ENCODE measurements at regions not wholly inside any gene's neighbourhood (a gene's known extent, or its start where the extent isn't known, plus 50 kb on each side); places are given as distances from the start of the nearest gene placed in this dataset.

DNA sequence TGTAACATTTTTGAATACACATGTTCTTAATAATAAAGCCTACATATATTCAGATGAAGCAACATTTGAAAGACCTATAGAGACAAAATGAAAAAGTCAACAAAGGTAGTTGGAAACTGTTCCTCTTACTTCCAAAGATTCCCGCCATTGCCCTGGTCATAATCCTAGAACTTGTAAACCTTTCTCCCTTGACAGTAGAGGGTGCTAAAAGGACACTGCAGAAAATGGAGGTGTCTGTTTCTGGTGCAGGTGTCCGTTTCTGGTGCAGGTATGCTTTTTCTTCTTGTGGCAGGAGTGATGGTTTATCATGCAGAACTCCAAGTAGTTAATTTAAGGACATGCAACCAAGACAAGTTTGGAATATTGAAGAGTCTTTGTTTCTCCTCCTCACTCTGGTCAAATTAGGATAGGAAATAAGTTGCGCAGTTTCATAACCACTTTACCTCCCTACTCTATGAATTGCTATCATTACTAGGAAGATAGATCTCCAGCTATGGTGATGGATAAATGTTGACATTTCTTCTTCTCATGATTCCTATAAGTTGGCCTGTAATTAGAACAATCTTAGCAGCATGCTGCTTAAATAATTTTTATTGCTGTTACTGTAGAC, 56.0 kb upstream of the FAM174A start:
- Histone ChIP-seq H3K4me3 (no peak overlapping the region), H3K9me3 (no peaks in the 10 kb centered on the region), H3K4me1 (no peaks in the 10 kb centered on the region), H3K27me3 (no peaks in the 10 kb centered on the region), H3K27ac (no peak overlapping the region), H3K36me3 (no peaks in the 10 kb centered on the region)
- TF ChIP-seq, protein P1, sequence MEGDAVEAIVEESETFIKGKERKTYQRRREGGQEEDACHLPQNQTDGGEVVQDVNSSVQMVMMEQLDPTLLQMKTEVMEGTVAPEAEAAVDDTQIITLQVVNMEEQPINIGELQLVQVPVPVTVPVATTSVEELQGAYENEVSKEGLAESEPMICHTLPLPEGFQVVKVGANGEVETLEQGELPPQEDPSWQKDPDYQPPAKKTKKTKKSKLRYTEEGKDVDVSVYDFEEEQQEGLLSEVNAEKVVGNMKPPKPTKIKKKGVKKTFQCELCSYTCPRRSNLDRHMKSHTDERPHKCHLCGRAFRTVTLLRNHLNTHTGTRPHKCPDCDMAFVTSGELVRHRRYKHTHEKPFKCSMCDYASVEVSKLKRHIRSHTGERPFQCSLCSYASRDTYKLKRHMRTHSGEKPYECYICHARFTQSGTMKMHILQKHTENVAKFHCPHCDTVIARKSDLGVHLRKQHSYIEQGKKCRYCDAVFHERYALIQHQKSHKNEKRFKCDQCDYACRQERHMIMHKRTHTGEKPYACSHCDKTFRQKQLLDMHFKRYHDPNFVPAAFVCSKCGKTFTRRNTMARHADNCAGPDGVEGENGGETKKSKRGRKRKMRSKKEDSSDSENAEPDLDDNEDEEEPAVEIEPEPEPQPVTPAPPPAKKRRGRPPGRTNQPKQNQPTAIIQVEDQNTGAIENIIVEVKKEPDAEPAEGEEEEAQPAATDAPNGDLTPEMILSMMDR (IDR thresholded peaks at IDR 0.05): peak in 1 of 3 experiments; percentile 30
- DNase-seq (ENCODE audit: low spot score in 2 of 2): no peak
- intact Hi-C loops (cut with DNase I): no loop called here

DNA sequence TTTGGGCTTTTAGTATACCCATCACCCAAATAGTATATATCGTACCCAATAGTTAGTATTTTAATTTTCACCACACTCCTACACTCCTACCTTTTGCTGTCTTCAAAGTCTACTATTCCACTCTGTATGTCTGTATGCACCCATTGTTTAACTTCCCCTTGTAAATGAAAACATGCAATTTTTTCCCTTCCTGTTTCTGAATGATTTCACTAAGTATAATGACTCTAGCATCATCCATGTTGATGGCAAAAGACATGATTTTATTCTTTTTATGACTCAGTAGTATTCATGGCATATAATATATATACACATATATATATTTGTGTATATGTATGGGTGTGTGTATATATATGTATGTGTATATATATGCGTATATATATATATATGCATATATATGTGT, 63.1 kb upstream of the FAM174A start:
- TF ChIP-seq, protein P1 (IDR thresholded peaks at IDR 0.05): no peak
- Histone ChIP-seq H3K27ac (no peak overlapping the region), H3K27me3 (no peaks in the 10 kb centered on the region), H3K9me3 (no peaks in the 10 kb centered on the region), H3K4me1 (no peaks in the 10 kb centered on the region), H3K4me3 (no peak overlapping the region), H3K36me3 (no peaks in the 10 kb centered on the region)
- intact Hi-C loops (cut with DNase I): no loop called here
- DNase-seq (ENCODE audit: low spot score in 2 of 2): no peak

DNA sequence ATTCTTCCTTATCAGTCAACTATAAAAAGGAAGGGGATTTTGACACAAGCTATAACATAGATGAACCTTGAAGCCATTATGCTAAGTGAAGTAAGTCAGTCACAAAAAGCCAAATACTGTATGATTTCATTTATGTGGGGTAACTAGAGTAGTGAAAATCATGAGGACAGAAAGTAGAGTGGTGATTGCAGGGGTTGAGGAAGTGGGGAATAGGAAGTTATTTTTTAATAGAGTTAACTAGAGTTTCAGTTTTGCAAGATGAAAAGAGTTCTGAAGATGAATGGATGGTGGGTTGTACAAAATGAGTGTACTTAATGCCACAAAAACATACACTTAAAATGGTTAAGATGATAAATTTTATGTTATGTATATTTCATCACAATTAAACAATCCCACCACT, 65.4 kb upstream of the FAM174A start:
- Histone ChIP-seq H3K27me3 (no peaks in the 10 kb centered on the region), H3K9me3 (peaks cover 0 to under 1% of the 10 kb centered on the region in 2 donors), H3K36me3 (no peaks in the 10 kb centered on the region), H3K27ac (no peak overlapping the region), H3K4me3 (no peak overlapping the region), H3K4me1 (no peaks in the 10 kb centered on the region)
- TF ChIP-seq, protein P1 (IDR thresholded peaks at IDR 0.05): no peak
- intact Hi-C loops (cut with DNase I): no loop called here
- DNase-seq (ENCODE audit: low spot score in 2 of 2): no peak

DNA sequence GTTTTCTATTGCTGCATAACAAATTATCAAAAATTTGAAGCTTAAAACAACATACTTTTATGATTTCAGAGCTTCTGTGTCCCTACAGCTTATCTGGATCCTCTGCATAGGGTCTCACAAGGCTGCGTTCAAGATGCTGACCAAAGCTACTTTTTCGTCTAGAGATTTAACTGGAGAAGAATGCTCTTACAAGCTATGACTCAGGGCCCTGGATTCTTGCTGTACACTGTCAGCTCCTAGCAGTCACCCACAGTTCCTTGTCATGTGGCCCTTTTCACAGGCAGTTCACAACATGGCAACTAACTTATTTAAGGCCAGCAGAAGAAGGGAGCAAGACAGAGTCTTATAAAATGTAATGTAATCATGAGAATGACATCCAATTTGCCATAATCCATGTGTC, 70.8 kb upstream of the FAM174A start:
- TF ChIP-seq, protein P1 (IDR thresholded peaks at IDR 0.05): no peak
- Histone ChIP-seq H3K36me3 (no peaks in the 10 kb centered on the region), H3K9me3 (peaks cover 0 to 7% of the 10 kb centered on the region in 2 donors), H3K27me3 (no peaks in the 10 kb centered on the region), H3K4me1 (no peaks in the 10 kb centered on the region), H3K4me3 (no peak overlapping the region), H3K27ac (no peak overlapping the region)
- DNase-seq (ENCODE audit: low spot score in 2 of 2): no peak
- intact Hi-C loops (cut with DNase I): no loop called here

DNA sequence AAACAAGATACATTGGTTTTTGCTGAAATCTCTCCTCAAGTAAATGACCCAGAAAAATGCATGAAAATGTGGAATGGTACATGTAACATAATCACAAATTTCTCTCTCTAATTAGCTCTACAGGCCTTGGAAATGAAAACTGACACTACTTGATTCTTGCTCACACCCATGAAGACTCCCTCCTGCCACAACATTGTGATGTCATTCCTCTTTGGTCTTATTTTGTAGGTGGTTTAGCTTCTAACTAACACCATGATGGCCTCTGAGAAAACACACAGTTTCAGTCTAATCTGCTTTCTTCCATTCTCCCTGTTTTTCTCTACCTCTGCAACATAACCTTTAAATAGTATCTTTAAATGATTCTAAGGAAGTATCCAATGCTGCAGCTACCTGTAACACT, 78.6 kb upstream of the FAM174A start:
- no peak overlapping the region for H3K4me3 ChIP-seq
- intact Hi-C loops (cut with DNase I): no loop called here

More for the DNA sequence above, 78.6 kb upstream of the FAM174A start:
- Histone ChIP-seq H3K27ac (no peak overlapping the region), H3K27me3 (no peaks in the 10 kb centered on the region), H3K9me3 (peaks cover 0 to 3% of the 10 kb centered on the region in 2 donors), H3K36me3 (no peaks in the 10 kb centered on the region), H3K4me1 (no peaks in the 10 kb centered on the region)
- no peak for DNase-seq (ENCODE audit: low spot score in 2 of 2)
- TF ChIP-seq, protein P1 (IDR thresholded peaks at IDR 0.05): no peak

All from ascending aorta (tissue), 2 donors.